SK-N-SH (cell line): ENCODE measurements at regions not wholly inside any gene's neighbourhood (a gene's known extent, or its start where the extent isn't known, plus 50 kb on each side); places are given as distances from the start of the nearest gene placed in this dataset.

Source experiments
- CTCF ChIA-PET: fragments of 300-600, 350-600 bp; formaldehyde crosslinking; extraction: SDS; loops from one replicate; lab custom pipeline; 2021; lab: Yijun Ruan, JAX
- POLR2A ChIA-PET: fragments of 350-600 bp; sonication (Branson Sonifier 250); formaldehyde crosslinking; extraction: SDS; loops from one replicate; lab custom pipeline; 2020; ENCODE audit warnings: antibody characterized with exemption, inconsistent platforms; lab: Yijun Ruan, JAX
- DNase-seq: peaks from one replicate; pipeline ENCODE4 v3.0.0; 2012
- H2AFZ ChIP-seq: fragments of 200-600 bp; sonication (generic); 2 replicates; pipeline ENCODE4 v1.8.1; 2016; ENCODE audit warnings: antibody characterized with exemption, mild to moderate bottlenecking, low read depth
- H3F3A ChIP-seq: fragments of 200-600 bp; sonication (generic); replicated peaks from 2 replicates; pipeline ENCODE3; 2016; ENCODE audit warnings: antibody characterized with exemption, mild to moderate bottlenecking; ENCODE audit not compliant: insufficient read depth
- H3K27ac ChIP-seq, 2 experiments: fragments of 200-500 bp in 1 of 2; fragments of 200-600 bp in 1 of 2; sonication (Bioruptor generic) in 1 of 2; sonication (generic), shearing (Covaris generic) in 1 of 2; 2 replicates each; pipeline versions ENCODE4 v1.5.1 to v1.6.1; 2014 to 2016; ENCODE audit warnings: low read depth in 2 of 2, inconsistent platforms in 1 of 2, low read length in 1 of 2, mild to moderate bottlenecking in 1 of 2, mixed read lengths in 1 of 2
- H3K27me3 ChIP-seq: fragments of 200-600 bp; sonication (generic), shearing (Covaris generic); 2 replicates; pipeline ENCODE4 v1.6.1; 2016; ENCODE audit warnings: mixed run types; ENCODE audit not compliant: insufficient read depth
- H3K36me3 ChIP-seq, 2 experiments: fragments of 200-500 bp in 1 of 2; fragments of 200-600 bp in 1 of 2; sonication (Bioruptor generic) in 1 of 2; sonication (generic) in 1 of 2; replicated peaks in 1 of 2; 2 replicates each; pipeline versions ENCODE3 to v1.5.1; 2014 to 2016; ENCODE audit warnings: low read length in 1 of 2, mild to moderate bottlenecking in 1 of 2; ENCODE audit not compliant: insufficient read depth in 2 of 2, control insufficient read depth in 1 of 2
- H3K4me1 ChIP-seq, 2 experiments: fragments of 200-500 bp in 1 of 2; fragments of 200-600 bp in 1 of 2; sonication (Bioruptor generic) in 1 of 2; sonication (generic), shearing (Covaris generic) in 1 of 2; 2 replicates each; pipeline versions ENCODE4 v1.5.1 to v1.6.1; 2014 to 2016; ENCODE audit warnings: low read depth in 1 of 2, low read length in 1 of 2, mixed run types in 1 of 2; ENCODE audit not compliant: insufficient read depth in 2 of 2, control insufficient read depth in 1 of 2
- H3K4me2 ChIP-seq: fragments of 200-600 bp; sonication (generic), shearing (Covaris generic); 2 replicates; pipeline ENCODE4 v1.6.1; 2017; ENCODE audit warnings: mixed run types
- H3K4me3 ChIP-seq, 2 experiments: fragments of 200-500 bp in 1 of 2; fragments of 200-600 bp in 1 of 2; sonication (Bioruptor generic) in 1 of 2; sonication (generic), shearing (Covaris generic) in 1 of 2; 2 replicates each; pipeline versions ENCODE4 v1.5.1 to v1.8.1; 2014 to 2016; ENCODE audit warnings: low read depth in 2 of 2, inconsistent platforms in 1 of 2, low read length in 1 of 2, mild to moderate bottlenecking in 1 of 2, mixed read lengths in 1 of 2, moderate library complexity in 1 of 2
- H3K79me2 ChIP-seq: fragments of 200-600 bp; sonication (generic); 2 replicates; pipeline ENCODE4 v1.8.1; 2017; ENCODE audit warnings: mild to moderate bottlenecking; ENCODE audit not compliant: insufficient read depth
- H3K9ac ChIP-seq: fragments of 200-600 bp; sonication (generic); 2 replicates; pipeline ENCODE4 v1.6.1; 2017; ENCODE audit warnings: mixed run types
- H3K9me2 ChIP-seq: fragments of 200-600 bp; sonication (generic); 2 replicates; pipeline ENCODE4 v1.6.1; 2017; ENCODE audit warnings: mixed run types
- H3K9me3 ChIP-seq: fragments of 200-600 bp; sonication (generic); 2 replicates; pipeline ENCODE4 v1.6.1; 2017; ENCODE audit warnings: mixed run types, mild to moderate bottlenecking, moderate library complexity
- H4K20me1 ChIP-seq: fragments of 200-600 bp; sonication (generic); 2 replicates; pipeline ENCODE4 v1.6.1; 2017; ENCODE audit warnings: mild to moderate bottlenecking, mixed run types; ENCODE audit not compliant: insufficient read depth
- CTCF ChIP-seq: fragments of 200-600 bp; sonication (generic); IDR thresholded peaks from 2 replicates; pipeline ENCODE4 v1.6.1; 2017; ENCODE audit warnings: antibody characterized with exemption, mild to moderate bottlenecking, moderate library complexity
- ELF1 ChIP-seq: IDR thresholded peaks from 2 replicates; pipeline ENCODE4 v1.4.0; 2012
- EP300 ChIP-seq, 2 experiments: IDR thresholded peaks; 2 replicates each; pipeline versions ENCODE4 v1.4.0 to v1.6.1; 2012; ENCODE audit warnings: borderline replicate concordance in 1 of 2, low read depth in 1 of 2, low read length in 1 of 2
- EZH2phosphoT487 ChIP-seq: fragments of 200-600 bp; sonication (generic); IDR thresholded peaks from 2 replicates; pipeline ENCODE4 v1.6.1; 2017; ENCODE audit warnings: low read depth, mixed run types, mild to moderate bottlenecking, antibody characterized with exemption, moderate library complexity, borderline replicate concordance
- FOSL2 ChIP-seq: IDR thresholded peaks from 2 replicates; pipeline ENCODE4 v1.4.0; 2012; ENCODE audit warnings: low read depth, mild to moderate bottlenecking, moderate library complexity, borderline replicate concordance
- GABPA ChIP-seq: IDR thresholded peaks from 2 replicates; pipeline ENCODE4 v1.4.0; 2012; ENCODE audit warnings: low read depth, mild to moderate bottlenecking
- IRF3 ChIP-seq: fragments of 150-350 bp; IDR thresholded peaks from 2 replicates; pipeline ENCODE4 v1.6.1; 2016; ENCODE audit warnings: mild to moderate bottlenecking, low read depth, low read length
- JUND ChIP-seq: IDR thresholded peaks from 2 replicates; pipeline ENCODE4 v1.4.0; 2012
- NRF1 ChIP-seq: IDR thresholded peaks from 2 replicates; pipeline ENCODE4 v1.6.1; 2012; ENCODE audit warnings: low read depth, mild to moderate bottlenecking, low read length
- POLR2AphosphoS5 ChIP-seq: IDR thresholded peaks from 2 replicates; pipeline ENCODE4 v1.6.1; 2012; ENCODE audit warnings: low read depth, low read length
- RCOR1 ChIP-seq: fragments of 150-350 bp; IDR thresholded peaks from 2 replicates; pipeline ENCODE4 v1.6.1; 2017; ENCODE audit warnings: antibody characterized with exemption, low read length
- RFX5 ChIP-seq: IDR thresholded peaks from 2 replicates; pipeline ENCODE4 v1.6.1; 2012; ENCODE audit warnings: mild to moderate bottlenecking, improper control_type of control experiment, low read length
- SIN3A ChIP-seq: IDR thresholded peaks from 2 replicates; pipeline ENCODE4 v1.6.1; 2012; ENCODE audit warnings: low read depth, mild to moderate bottlenecking, low read length, moderate library complexity, borderline replicate concordance
- SMC3 ChIP-seq: IDR thresholded peaks from 2 replicates; pipeline ENCODE4 v1.6.1; 2012; ENCODE audit warnings: low read depth, low read length, improper control_type of control experiment
- TCF12 ChIP-seq: IDR thresholded peaks from 2 replicates; pipeline ENCODE4 v1.4.0; 2012
- TEAD4 ChIP-seq: IDR thresholded peaks from 2 replicates; pipeline ENCODE4 v1.4.0; 2012; ENCODE audit warnings: mild to moderate bottlenecking, borderline replicate concordance; ENCODE audit not compliant: insufficient read depth
- USF2 ChIP-seq: fragments of 150-350 bp; IDR thresholded peaks from 2 replicates; pipeline ENCODE4 v1.6.1; 2017; ENCODE audit warnings: antibody characterized with exemption, low read length, low read depth, borderline replicate concordance
- WGBS: methylation state at CpG from one replicate; pipeline ENCODE4 v1.1.6; 2017; ENCODE audit warnings: low lambda C conversion rate; 5-methylcytosine and 5-hydroxymethylcytosine counted together
- TF ChIP-seq, protein P1 (sequence below): IDR thresholded peaks from 2 replicates; pipeline ENCODE4 v1.4.0; 2012; ENCODE audit warnings: low read depth, borderline replicate concordance
- TF ChIP-seq, protein P2 (sequence below): IDR thresholded peaks from 2 replicates; pipeline ENCODE4; 2012

DNA sequence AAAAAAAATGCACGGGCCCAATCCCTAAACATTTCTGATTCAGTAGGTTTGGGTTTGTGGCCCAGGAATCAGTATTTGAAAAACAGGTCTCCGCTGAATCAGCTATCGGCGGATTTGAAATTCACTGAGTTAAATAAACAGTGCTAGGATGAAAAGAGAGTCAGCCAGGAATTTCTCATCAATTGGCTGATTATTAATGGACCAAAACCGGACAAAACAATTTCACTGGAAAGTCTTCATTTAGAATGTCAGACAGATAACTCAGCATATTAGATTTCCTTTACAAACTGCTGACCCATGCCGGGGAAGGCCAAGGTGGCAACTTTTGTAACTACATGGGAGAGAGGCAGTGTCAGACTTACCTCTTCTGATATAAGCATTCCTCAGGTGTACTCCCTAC, 99.4 kb upstream of the LSM6 start (continued):
- TF ChIP-seq FOSL2, result no peak
- TF ChIP-seq SMC3, result no peak
- TF ChIP-seq EP300 (IDR thresholded peaks at IDR 0.05; ENCODE audit: borderline replicate concordance in 1 of 2, low read depth in 1 of 2, low read length in 1 of 2), result no peak
- no peak for TF ChIP-seq SIN3A
- no peak for TF ChIP-seq USF2

GRCh38 chr4:146073517-146073916, 102.0 kb upstream of the LSM6 start:
- Histone ChIP-seq H3K27ac (no peak overlapping the region), H3K36me3 (no peaks in the 10 kb centered on the region), H2AFZ (peak overlapping the region; percentile 43; the same call in 1 of the 2 replicates), H3K27me3 (no peaks in the 10 kb centered on the region), H4K20me1 (no peaks in the 10 kb centered on the region), H3K4me3 (no peak overlapping the region), H3K4me2 (no peak overlapping the region), H3K9me3 (no peaks in the 10 kb centered on the region), H3K4me1 (no peaks in the 10 kb centered on the region), H3K9me2 (no peaks in the 10 kb centered on the region), H3K9ac (no peak overlapping the region), H3F3A (no peaks in the 10 kb centered on the region), H3K79me2 (no peaks in the 10 kb centered on the region)
- TF ChIP-seq JUND, result no peak
- TF ChIP-seq FOSL2, result no peak
- TF ChIP-seq CTCF, result no peak
- TF ChIP-seq POLR2AphosphoS5, result no peak
- no peak for TF ChIP-seq SIN3A
- TF ChIP-seq RCOR1, result no peak
- no peak for TF ChIP-seq RFX5
- TF ChIP-seq, protein P1, sequence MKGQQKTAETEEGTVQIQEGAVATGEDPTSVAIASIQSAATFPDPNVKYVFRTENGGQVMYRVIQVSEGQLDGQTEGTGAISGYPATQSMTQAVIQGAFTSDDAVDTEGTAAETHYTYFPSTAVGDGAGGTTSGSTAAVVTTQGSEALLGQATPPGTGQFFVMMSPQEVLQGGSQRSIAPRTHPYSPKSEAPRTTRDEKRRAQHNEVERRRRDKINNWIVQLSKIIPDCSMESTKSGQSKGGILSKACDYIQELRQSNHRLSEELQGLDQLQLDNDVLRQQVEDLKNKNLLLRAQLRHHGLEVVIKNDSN, result no peak
- TF ChIP-seq TCF12, result no peak
- ChIA-PET POLR2A (no interaction called here), CTCF (no interaction called here)
- DNase-seq, result no peak
- 24% methylated on average over 3 of the region's 3 CpGs for WGBS

GRCh38 chr4:146072376-146072775, 103.1 kb upstream of the LSM6 start:
- H3K4me3 ChIP-seq, result no peak overlapping the region
- POLR2A ChIA-PET, result no interaction called here
- H2AFZ ChIP-seq, result no peak overlapping the region
- no peaks in the 10 kb centered on the region for H3K36me3 ChIP-seq
- no peaks in the 10 kb centered on the region for H3K27me3 ChIP-seq
- 50% methylated on average over 1 of the region's 1 CpG for WGBS
- no peaks in the 10 kb centered on the region for H3K79me2 ChIP-seq
- no peak overlapping the region for H3K4me2 ChIP-seq
- no peak for DNase-seq
- no peak for TF ChIP-seq NRF1
- no peak for TF ChIP-seq JUND
- TF ChIP-seq, protein P2, sequence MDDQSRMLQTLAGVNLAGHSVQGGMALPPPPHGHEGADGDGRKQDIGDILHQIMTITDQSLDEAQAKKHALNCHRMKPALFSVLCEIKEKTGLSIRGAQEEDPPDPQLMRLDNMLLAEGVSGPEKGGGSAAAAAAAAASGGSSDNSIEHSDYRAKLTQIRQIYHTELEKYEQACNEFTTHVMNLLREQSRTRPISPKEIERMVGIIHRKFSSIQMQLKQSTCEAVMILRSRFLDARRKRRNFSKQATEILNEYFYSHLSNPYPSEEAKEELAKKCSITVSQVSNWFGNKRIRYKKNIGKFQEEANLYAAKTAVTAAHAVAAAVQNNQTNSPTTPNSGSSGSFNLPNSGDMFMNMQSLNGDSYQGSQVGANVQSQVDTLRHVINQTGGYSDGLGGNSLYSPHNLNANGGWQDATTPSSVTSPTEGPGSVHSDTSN, result no peak
- TF ChIP-seq RCOR1, result no peak
- no peak for TF ChIP-seq FOSL2
- no peak for TF ChIP-seq ELF1
- no peak for TF ChIP-seq EP300 (IDR thresholded peaks at IDR 0.05; ENCODE audit: borderline replicate concordance in 1 of 2, low read depth in 1 of 2, low read length in 1 of 2)
- TF ChIP-seq, protein P1, result no peak
- TF ChIP-seq RFX5, result no peak
- no peak for TF ChIP-seq POLR2AphosphoS5
- TF ChIP-seq IRF3, result no peak
- no peak for TF ChIP-seq GABPA
- TF ChIP-seq EZH2phosphoT487, result no peak
- no peak for TF ChIP-seq TEAD4
- TF ChIP-seq TCF12, result no peak
- TF ChIP-seq SMC3, result no peak
- no peaks in the 10 kb centered on the region for H3K9me2 ChIP-seq
- no peaks in the 10 kb centered on the region for H3F3A ChIP-seq
- no peaks in the 10 kb centered on the region for H4K20me1 ChIP-seq
- H3K4me1 ChIP-seq, result no peaks in the 10 kb centered on the region
- no peaks in the 10 kb centered on the region for H3K9me3 ChIP-seq
- H3K27ac ChIP-seq, result no peak overlapping the region
- CTCF ChIA-PET, result no interaction called here
- H3K9ac ChIP-seq, result no peak overlapping the region
